ENCODE measurements at regions not wholly inside any gene's neighbourhood (a gene's known extent, or its start where the extent isn't known, plus 50 kb on each side); places are given as distances from the start of the nearest gene placed in this dataset.

DNA sequence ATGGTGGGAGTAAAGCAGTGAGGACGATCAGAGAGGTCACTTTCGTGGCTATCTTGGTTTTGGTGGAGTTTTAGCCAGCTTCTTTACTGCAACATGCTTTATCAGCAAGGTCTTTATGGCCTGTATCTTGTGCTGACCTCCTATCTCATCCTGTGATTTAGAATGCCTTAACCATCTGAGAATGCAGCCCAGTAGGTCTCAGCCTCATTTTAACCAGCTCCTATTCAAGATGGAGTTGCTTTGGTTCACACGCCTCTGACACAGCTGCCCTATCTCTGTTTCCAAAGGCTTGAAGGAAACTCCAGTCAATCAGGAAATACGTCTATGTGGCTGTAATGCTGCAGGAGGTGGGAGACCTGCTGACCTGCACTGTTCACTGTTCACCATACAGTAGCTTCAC, 146.1 kb upstream of the POGK start:
- H3K27ac ChIP-seq (ENCODE audit: insufficient read length, low read depth, low read length): no peak overlapping the region
- TF ChIP-seq, protein P1, sequence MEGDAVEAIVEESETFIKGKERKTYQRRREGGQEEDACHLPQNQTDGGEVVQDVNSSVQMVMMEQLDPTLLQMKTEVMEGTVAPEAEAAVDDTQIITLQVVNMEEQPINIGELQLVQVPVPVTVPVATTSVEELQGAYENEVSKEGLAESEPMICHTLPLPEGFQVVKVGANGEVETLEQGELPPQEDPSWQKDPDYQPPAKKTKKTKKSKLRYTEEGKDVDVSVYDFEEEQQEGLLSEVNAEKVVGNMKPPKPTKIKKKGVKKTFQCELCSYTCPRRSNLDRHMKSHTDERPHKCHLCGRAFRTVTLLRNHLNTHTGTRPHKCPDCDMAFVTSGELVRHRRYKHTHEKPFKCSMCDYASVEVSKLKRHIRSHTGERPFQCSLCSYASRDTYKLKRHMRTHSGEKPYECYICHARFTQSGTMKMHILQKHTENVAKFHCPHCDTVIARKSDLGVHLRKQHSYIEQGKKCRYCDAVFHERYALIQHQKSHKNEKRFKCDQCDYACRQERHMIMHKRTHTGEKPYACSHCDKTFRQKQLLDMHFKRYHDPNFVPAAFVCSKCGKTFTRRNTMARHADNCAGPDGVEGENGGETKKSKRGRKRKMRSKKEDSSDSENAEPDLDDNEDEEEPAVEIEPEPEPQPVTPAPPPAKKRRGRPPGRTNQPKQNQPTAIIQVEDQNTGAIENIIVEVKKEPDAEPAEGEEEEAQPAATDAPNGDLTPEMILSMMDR (conservative IDR thresholded peaks at IDR 0.05): no peak
- no peak overlapping the region for H3K27ac Mint-ChIP-seq
- WGBS (ENCODE audit: extremely low coverage, insufficient read length, low lambda C conversion rate): no CpG with 5 or more reads among the region's 4 CpGs
- H3K27me3 ChIP-seq (ENCODE audit: insufficient read depth, low read length): no peaks in the 10 kb centered on the region
- peaks cover 4% of the 10 kb centered on the region in 2 experiments for H3K4me1 Mint-ChIP-seq
- no peak overlapping the region for H3K4me3 Mint-ChIP-seq
- no peaks in the 10 kb centered on the region for H3K9me3 ChIP-seq (ENCODE audit: control insufficient read depth, low read depth, low read length)
- H2BK12ac ChIP-seq (ENCODE audit: insufficient read length, low read depth, low read length): no peak overlapping the region
- no peaks in the 10 kb centered on the region for H3K79me2 ChIP-seq (ENCODE audit: insufficient read depth, low read length)
- no peaks in the 10 kb centered on the region for H3K27me3 Mint-ChIP-seq (ENCODE audit: low read depth)
- H3K56ac ChIP-seq (ENCODE audit: insufficient read length, low read depth, low read length): no peak overlapping the region
- no peak overlapping the region for H3T11ph ChIP-seq (ENCODE audit: low read length)
- no peak overlapping the region for H3K23ac ChIP-seq (ENCODE audit: insufficient read length, low read depth, low read length)
- no peaks in the 10 kb centered on the region for H3K79me1 ChIP-seq (ENCODE audit: insufficient read depth, low read depth, low read length, poor library complexity, severe bottlenecking)
- no peak overlapping the region for H3K18ac ChIP-seq (ENCODE audit: insufficient read length, low read depth, low read length)
- no peak overlapping the region for H3K4me2 ChIP-seq (ENCODE audit: insufficient read depth, insufficient read length, low read length)
- no peak overlapping the region for H2BK120ac ChIP-seq (ENCODE audit: low read depth, low read length, poor library complexity, severe bottlenecking)
- no peak overlapping the region for H2BK15ac ChIP-seq (ENCODE audit: low read depth, low read length)
- H4K5ac ChIP-seq (ENCODE audit: insufficient read length, low read depth, low read length): no peak overlapping the region
- no peak overlapping the region for H3K9ac ChIP-seq (ENCODE audit: extremely low read depth, insufficient read length, low read length)
- DNase-seq: no peak
- no peak overlapping the region for H3K14ac ChIP-seq (ENCODE audit: insufficient read depth, low read length)
- H3K23me2 ChIP-seq (ENCODE audit: insufficient read length, low read depth, low read length, poor library complexity, severe bottlenecking): no peaks in the 10 kb centered on the region
- H3K4me1 ChIP-seq (ENCODE audit: insufficient read depth, low read length): no peaks in the 10 kb centered on the region
- H4K20me1 ChIP-seq (ENCODE audit: control insufficient read depth, insufficient read depth, insufficient read length): no peaks in the 10 kb centered on the region
- no peaks in the 10 kb centered on the region for H3K9me3 Mint-ChIP-seq
- H4K8ac ChIP-seq (replicated peaks; ENCODE audit: insufficient read length, low read depth, low read length): no peak overlapping the region
- H4K91ac ChIP-seq (ENCODE audit: insufficient read length, low read depth, low read length): no peak overlapping the region
- no peaks in the 10 kb centered on the region; a peak in 1 of 7 replicates for H3K36me3 Mint-ChIP-seq (ENCODE audit: insufficient read depth in 1 of 3, low read depth in 3 of 3)
- H2BK5ac ChIP-seq (ENCODE audit: insufficient read length, low read length): no peak overlapping the region
- H2AFZ ChIP-seq (ENCODE audit: low read length): no peak overlapping the region
- H2AK5ac ChIP-seq (ENCODE audit: insufficient read length, low read length): no peak overlapping the region
- H2BK20ac ChIP-seq (ENCODE audit: low read depth, low read length, poor library complexity, severe bottlenecking): no peak overlapping the region
- H3K4ac ChIP-seq (ENCODE audit: low read depth, low read length): no peak overlapping the region

Measured in H9 (cell line).